Caco-2 (cell line): ENCODE measurements at regions not wholly inside any gene's neighbourhood (a gene's known extent, or its start where the extent isn't known, plus 50 kb on each side); places are given as distances from the start of the nearest gene placed in this dataset.

Experiments used
- BruUV-seq: library from RNA; stranded (reverse); fragments of 400-500 nt; replicated peaks from 2 replicates; lab custom pipeline; 2021; lab: Mats Ljungman, UMichigan
- CTCF ChIA-PET: fragments of 300-600 bp; sonication (Branson Sonifier 250); formaldehyde crosslinking; loops from one replicate; lab custom pipeline; 2022; ENCODE audit warnings: antibody characterized with exemption; lab: Charles Lee
- POLR2A ChIA-PET: fragments of 300-600 bp; sonication (Branson Sonifier 250); formaldehyde crosslinking; loops from one replicate; lab custom pipeline; 2022; ENCODE audit warnings: antibody characterized with exemption; lab: Charles Lee
- DNase-seq, 2 experiments: peaks; one replicate each; pipeline versions ENCODE4 v3.0.0 to v3.0.0-alpha.2; 2020 to 2022
- H3K27me3 ChIP-seq: replicated peaks from 2 replicates; pipeline ENCODE4 v1.6.0; 2011; ENCODE audit warnings: low read length; ENCODE audit not compliant: control insufficient read depth, insufficient read depth
- H3K36me3 ChIP-seq: 2 replicates; pipeline ENCODE4 v1.5.1; 2011; ENCODE audit warnings: low read length; ENCODE audit not compliant: control insufficient read depth, insufficient read depth
- H3K4me1 ChIP-seq: fragments of 250-450 bp; sonication (Bioruptor Pico); 2 replicates; pipeline ENCODE4 v1.5.1; 2020; ENCODE audit warnings: mild to moderate bottlenecking
- H3K4me3 ChIP-seq: 2 replicates; pipeline ENCODE4 v1.5.1; 2011; ENCODE audit warnings: low read depth, mild to moderate bottlenecking, control low read depth, low read length
- H3K9me3 ChIP-seq: fragments of 250-450 bp; sonication (Bioruptor Pico); 2 replicates; pipeline ENCODE4 v1.5.1; 2020; ENCODE audit warnings: mild to moderate bottlenecking, moderate library complexity
- H3K27ac Mint-ChIP-seq: one replicate; pipeline ENCODE4 v1.8.0; 2022; ENCODE audit warnings: mixed read lengths; ENCODE audit not compliant: unreplicated experiment
- H3K27me3 Mint-ChIP-seq: one replicate; pipeline ENCODE4 v1.8.0; 2022; ENCODE audit warnings: mixed read lengths; ENCODE audit not compliant: insufficient read depth, unreplicated experiment
- H3K36me3 Mint-ChIP-seq: one replicate; pipeline ENCODE4 v1.8.0; 2022; ENCODE audit warnings: mild to moderate bottlenecking, mixed read lengths; ENCODE audit not compliant: insufficient read depth, unreplicated experiment
- H3K4me1 Mint-ChIP-seq: one replicate; pipeline ENCODE4 v1.8.0; 2022; ENCODE audit warnings: low read depth, mixed read lengths; ENCODE audit not compliant: unreplicated experiment
- H3K4me3 Mint-ChIP-seq: one replicate; pipeline ENCODE4 v1.8.0; 2022; ENCODE audit warnings: mild to moderate bottlenecking, moderate library complexity, mixed read lengths; ENCODE audit not compliant: unreplicated experiment
- H3K9me3 Mint-ChIP-seq: one replicate; pipeline ENCODE4 v1.8.0; 2022; ENCODE audit warnings: mixed read lengths; ENCODE audit not compliant: unreplicated experiment
- intact Hi-C: fragments of 100-400 bp; cut with micrococcal nuclease; formaldehyde crosslinking; loops from one replicate; pipeline ENCODE4 v1.10.0; 2022; ENCODE audit not compliant: unreplicated experiment
- TF ChIP-seq, protein P1 (sequence below), 2 experiments: fragments of 200-600 bp in 1 of 2; IDR thresholded peaks; 1 replicate in 1 of 2; 2 replicates in 1 of 2; pipeline versions ENCODE4 v1.5.1 to v1.8.0; 2011 to 2022; ENCODE audit warnings: antibody characterized with exemption in 1 of 2, control low read depth in 1 of 2, inconsistent platforms in 1 of 2, low read depth in 1 of 2, low read length in 1 of 2, mild to moderate bottlenecking in 1 of 2, moderate library complexity in 1 of 2; ENCODE audit not compliant: insufficient read depth in 1 of 2, severe bottlenecking in 1 of 2, unreplicated experiment in 1 of 2

DNA sequence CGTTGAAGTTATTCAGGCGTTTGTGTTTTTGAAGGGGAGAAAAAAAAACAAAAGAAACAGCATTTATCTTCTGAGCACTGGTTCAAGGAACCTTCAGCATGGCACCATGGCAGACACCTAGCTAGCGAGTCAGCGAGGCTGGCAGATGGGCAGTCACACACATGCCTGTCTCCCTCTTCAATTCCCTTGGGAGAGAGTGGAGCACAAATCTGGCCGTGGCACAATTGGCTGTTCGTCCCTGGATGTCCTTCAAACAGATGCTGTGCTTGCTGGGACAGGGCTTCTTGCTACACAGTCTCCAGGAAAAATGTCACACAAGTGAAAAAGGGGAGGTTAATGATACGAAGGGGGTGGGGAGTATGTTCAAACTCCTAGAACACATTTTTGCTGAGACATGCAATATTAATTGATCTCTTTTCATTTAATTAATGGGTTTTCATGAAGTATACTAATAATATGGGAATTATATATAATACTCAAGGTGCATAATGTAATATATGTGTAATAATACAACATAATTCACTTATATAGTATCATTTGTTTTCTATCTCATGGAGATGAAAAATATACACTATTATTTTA lies 1674.5 kb upstream of the SLC10A2 start:
- H3K27me3 Mint-ChIP-seq = peaks cover 3% of the 10 kb centered on the region
- ChIA-PET POLR2A (no interaction called here), CTCF (no interaction called here)
- no peaks in the 10 kb centered on the region for H3K9me3 Mint-ChIP-seq
- TF ChIP-seq, protein P1, sequence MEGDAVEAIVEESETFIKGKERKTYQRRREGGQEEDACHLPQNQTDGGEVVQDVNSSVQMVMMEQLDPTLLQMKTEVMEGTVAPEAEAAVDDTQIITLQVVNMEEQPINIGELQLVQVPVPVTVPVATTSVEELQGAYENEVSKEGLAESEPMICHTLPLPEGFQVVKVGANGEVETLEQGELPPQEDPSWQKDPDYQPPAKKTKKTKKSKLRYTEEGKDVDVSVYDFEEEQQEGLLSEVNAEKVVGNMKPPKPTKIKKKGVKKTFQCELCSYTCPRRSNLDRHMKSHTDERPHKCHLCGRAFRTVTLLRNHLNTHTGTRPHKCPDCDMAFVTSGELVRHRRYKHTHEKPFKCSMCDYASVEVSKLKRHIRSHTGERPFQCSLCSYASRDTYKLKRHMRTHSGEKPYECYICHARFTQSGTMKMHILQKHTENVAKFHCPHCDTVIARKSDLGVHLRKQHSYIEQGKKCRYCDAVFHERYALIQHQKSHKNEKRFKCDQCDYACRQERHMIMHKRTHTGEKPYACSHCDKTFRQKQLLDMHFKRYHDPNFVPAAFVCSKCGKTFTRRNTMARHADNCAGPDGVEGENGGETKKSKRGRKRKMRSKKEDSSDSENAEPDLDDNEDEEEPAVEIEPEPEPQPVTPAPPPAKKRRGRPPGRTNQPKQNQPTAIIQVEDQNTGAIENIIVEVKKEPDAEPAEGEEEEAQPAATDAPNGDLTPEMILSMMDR (IDR thresholded peaks at IDR 0.05; ENCODE audit: insufficient read depth in 1 of 2, low read depth in 1 of 2, low read length in 1 of 2, severe bottlenecking in 1 of 2, unreplicated experiment in 1 of 2) = no peak
- no peak for DNase-seq
- no peak overlapping the region for H3K27ac Mint-ChIP-seq
- no peak overlapping the region for H3K4me3 Mint-ChIP-seq
- no TSS peak for BruUV-seq
- no peaks in the 10 kb centered on the region for H3K36me3 Mint-ChIP-seq
- no peaks in the 10 kb centered on the region for H3K27me3 ChIP-seq
- H3K9me3 ChIP-seq = no peaks in the 10 kb centered on the region
- no peaks in the 10 kb centered on the region for H3K4me1 ChIP-seq
- H3K4me1 Mint-ChIP-seq = no peaks in the 10 kb centered on the region
- no peak overlapping the region for H3K4me3 ChIP-seq
- H3K36me3 ChIP-seq = no peaks in the 10 kb centered on the region
- intact Hi-C loops = no loop called here

DNA sequence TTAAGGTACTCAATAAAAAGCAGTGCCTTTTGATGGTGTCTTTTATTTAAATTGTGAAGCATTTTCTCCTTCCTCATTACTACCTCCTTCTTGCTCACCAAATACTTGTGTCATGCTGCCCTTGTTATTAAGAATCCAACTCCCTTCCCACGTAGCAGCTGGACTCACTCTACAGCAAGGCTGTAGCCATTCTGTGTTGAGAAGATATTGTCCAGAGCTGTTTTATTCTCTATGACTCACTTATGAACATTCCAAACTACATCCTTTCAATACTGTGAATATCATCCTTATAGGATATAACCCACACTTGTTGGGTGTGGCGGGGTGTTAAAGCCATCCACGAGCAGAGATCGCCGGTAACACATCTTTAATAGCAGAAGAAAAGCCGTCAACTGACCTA lies 1671.5 kb upstream of the SLC10A2 start:
- no peak overlapping the region for H3K4me3 Mint-ChIP-seq
- ChIA-PET CTCF (no interaction called here), POLR2A (no interaction called here)

GRCh38 chr13:104733427-104733826 lies 1667.2 kb upstream of the SLC10A2 start:
- H3K36me3 ChIP-seq = no peaks in the 10 kb centered on the region
- intact Hi-C loops = no loop called here
- H3K4me1 ChIP-seq = no peaks in the 10 kb centered on the region
- Mint-ChIP-seq H3K4me1 (no peaks in the 10 kb centered on the region), H3K27me3 (peaks cover 10% of the 10 kb centered on the region), H3K9me3 (no peaks in the 10 kb centered on the region), H3K4me3 (no peak overlapping the region), H3K27ac (no peak overlapping the region), H3K36me3 (no peaks in the 10 kb centered on the region)
- TF ChIP-seq, protein P1 (IDR thresholded peaks at IDR 0.05; ENCODE audit: insufficient read depth in 1 of 2, low read depth in 1 of 2, low read length in 1 of 2, severe bottlenecking in 1 of 2, unreplicated experiment in 1 of 2) = no peak
- no TSS peak for BruUV-seq
- ChIA-PET POLR2A (no interaction called here), CTCF (no interaction called here)
- no peak overlapping the region for H3K4me3 ChIP-seq
- no peak for DNase-seq
- H3K9me3 ChIP-seq = no peaks in the 10 kb centered on the region
- H3K27me3 ChIP-seq = no peaks in the 10 kb centered on the region

More for the DNA sequence above, 1671.5 kb upstream of the SLC10A2 start:
- no peaks in the 10 kb centered on the region for H3K27me3 ChIP-seq
- peaks cover 3% of the 10 kb centered on the region for H3K27me3 Mint-ChIP-seq
- no peaks in the 10 kb centered on the region for H3K4me1 Mint-ChIP-seq
- no peak overlapping the region for H3K27ac Mint-ChIP-seq
- H3K36me3 ChIP-seq = no peaks in the 10 kb centered on the region
- no peaks in the 10 kb centered on the region for H3K9me3 ChIP-seq
- no peaks in the 10 kb centered on the region for H3K36me3 Mint-ChIP-seq
- H3K4me1 ChIP-seq = no peaks in the 10 kb centered on the region
- TF ChIP-seq, protein P1 (IDR thresholded peaks at IDR 0.05; ENCODE audit: insufficient read depth in 1 of 2, low read depth in 1 of 2, low read length in 1 of 2, severe bottlenecking in 1 of 2, unreplicated experiment in 1 of 2) = no peak
- DNase-seq = no peak
- H3K9me3 Mint-ChIP-seq = no peaks in the 10 kb centered on the region
- no TSS peak for BruUV-seq
- no peak overlapping the region for H3K4me3 ChIP-seq
- intact Hi-C loops = no loop called here
